ENCODE measurements at regions not wholly inside any gene's neighbourhood (a gene's known extent, or its start where the extent isn't known, plus 50 kb on each side); places are given as distances from the start of the nearest gene placed in this dataset.

DNA sequence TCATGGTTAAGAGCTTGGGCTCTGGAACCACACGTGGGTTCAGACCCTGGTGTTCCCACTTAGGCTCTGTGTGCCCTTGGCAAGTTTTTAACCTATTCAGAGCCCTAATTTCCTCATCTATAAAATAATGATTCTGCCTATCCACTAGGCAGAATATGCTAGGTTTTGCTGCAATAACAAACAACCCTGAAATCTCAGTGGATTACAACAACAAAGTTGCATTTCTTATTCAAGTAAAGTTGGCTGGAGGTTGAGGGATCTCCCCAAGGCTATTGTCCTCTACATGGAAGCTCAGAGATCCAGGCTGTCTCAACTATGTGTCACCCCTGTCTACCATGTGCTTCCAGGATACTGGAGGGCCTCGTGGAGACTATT is 275.4 kb upstream of the SIX2 start:
- H3K4me3 ChIP-seq (ENCODE audit: control insufficient read depth, low read depth, low read length) = no peak overlapping the region
- no peak for DNase-seq (ENCODE audit: low read depth)
- TF ChIP-seq CTCF (conservative IDR thresholded peaks at IDR 0.05; ENCODE audit: control insufficient read depth, insufficient read depth, low read depth, low read length) = no peak

GRCh38 chr2:45283764-45284620 is 274.7 kb upstream of the SIX2 start:
- DNase-seq (ENCODE audit: low read depth) = peak; percentile 89
- no peak overlapping the region for H3K4me3 ChIP-seq (ENCODE audit: control insufficient read depth, low read depth, low read length)
- no peak for TF ChIP-seq CTCF (conservative IDR thresholded peaks at IDR 0.05; ENCODE audit: control insufficient read depth, insufficient read depth, low read depth, low read length)

DNA sequence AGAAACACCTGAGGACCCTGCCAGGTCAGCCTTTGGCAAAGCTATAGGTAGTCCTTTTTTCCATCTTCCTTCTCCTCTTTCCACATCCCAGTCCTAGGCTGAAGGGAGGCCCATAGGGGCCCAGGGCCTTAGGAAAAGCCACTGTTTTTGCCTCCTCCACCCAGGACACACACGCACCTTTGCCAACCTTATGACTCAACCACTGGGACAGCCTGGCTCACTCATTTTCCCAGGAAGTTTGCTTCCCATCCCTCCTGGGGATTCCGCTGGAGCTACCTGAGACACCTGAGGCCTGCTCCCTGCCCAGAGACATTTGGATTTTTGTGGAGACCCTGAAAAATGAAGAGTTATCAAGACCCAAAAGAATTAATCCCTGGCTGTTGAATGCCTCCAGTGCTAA is 273.4 kb upstream of the SIX2 start:
- H3K4me3 ChIP-seq (ENCODE audit: control insufficient read depth, low read depth, low read length) = no peak overlapping the region
- DNase-seq (ENCODE audit: low read depth) = no peak
- TF ChIP-seq CTCF (conservative IDR thresholded peaks at IDR 0.05; ENCODE audit: control insufficient read depth, insufficient read depth, low read depth, low read length) = no peak

GRCh38 chr2:45281311-45281710 is 272.1 kb upstream of the SIX2 start:
- DNase-seq (ENCODE audit: low read depth) = no peak
- no peak overlapping the region for H3K4me3 ChIP-seq (ENCODE audit: control insufficient read depth, low read depth, low read length)
- TF ChIP-seq CTCF (conservative IDR thresholded peaks at IDR 0.05; ENCODE audit: control insufficient read depth, insufficient read depth, low read depth, low read length) = no peak

DNA sequence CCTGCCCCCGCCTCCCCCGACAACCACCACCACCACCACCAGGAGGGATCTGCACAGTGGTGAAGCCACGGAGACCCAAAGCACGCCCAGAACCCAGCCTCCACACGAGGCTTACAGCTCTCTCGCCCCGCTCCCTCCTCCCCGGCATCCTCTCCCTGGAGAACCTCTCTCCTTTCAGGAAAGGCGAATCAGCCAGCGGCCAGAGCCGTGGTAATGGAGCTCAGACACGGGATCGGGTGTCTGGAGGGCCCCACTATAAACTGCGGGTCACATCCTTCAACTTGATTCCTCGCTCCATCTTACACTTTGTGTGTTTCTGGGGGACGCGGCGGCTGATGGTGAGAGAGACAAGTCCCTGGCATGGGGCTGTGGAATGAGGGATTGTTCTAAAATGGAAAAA is 271.5 kb upstream of the SIX2 start:
- no peak overlapping the region for H3K4me3 ChIP-seq (ENCODE audit: control insufficient read depth, low read depth, low read length)
- DNase-seq (ENCODE audit: low read depth) = no peak
- no peak for TF ChIP-seq CTCF (conservative IDR thresholded peaks at IDR 0.05; ENCODE audit: control insufficient read depth, insufficient read depth, low read depth, low read length)

DNA sequence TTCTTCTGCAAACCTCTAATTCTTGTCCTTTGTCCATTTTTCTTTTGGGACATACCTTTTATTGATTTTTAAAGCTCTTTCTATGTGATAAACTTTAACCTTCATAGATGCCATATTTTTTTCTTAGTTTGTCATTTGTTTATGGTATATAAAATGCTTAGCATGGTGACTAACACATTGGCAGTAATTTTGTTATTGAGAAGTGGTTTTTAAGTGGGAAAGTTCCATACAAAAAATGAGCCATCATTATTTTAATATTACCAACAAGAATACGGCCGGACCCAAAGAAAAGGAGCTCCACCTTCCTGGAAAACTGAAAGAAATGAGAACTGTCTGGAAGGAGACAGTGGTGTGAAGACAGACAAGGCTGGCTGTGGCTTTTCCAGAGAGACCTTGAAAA is 270.1 kb upstream of the SIX2 start:
- TF ChIP-seq CTCF (conservative IDR thresholded peaks at IDR 0.05; ENCODE audit: control insufficient read depth, insufficient read depth, low read depth, low read length) = no peak
- DNase-seq (ENCODE audit: low read depth) = no peak
- H3K4me3 ChIP-seq (ENCODE audit: control insufficient read depth, low read depth, low read length) = no peak overlapping the region
